ENCODE measurements at regions not wholly inside any gene's neighbourhood (a gene's known extent, or its start where the extent isn't known, plus 50 kb on each side); places are given as distances from the start of the nearest gene placed in this dataset.
A peak's percentile ranks its signal among the peaks of the same experiment; 100 is the strongest.

DNA sequence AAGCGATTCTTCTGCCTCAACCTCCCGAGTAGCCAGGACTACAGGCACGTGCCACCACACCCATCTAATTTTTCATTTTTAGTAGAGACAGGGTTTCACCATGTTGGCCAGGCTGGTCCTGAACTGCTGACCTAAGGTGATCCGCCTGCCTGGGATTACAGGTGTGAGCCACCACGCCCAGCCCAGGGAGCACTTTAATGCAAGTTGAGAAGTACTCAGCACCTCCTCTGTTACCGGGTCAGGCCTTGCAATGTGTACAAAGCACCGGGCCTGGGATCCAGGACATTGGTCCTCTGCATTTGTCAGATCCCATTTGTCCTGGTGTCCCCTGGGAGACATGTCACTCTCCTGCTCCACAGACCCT, 143.6 kb downstream of the TOMM20 start:
- no peaks in the 10 kb centered on the region for H3K27me3 ChIP-seq (ENCODE audit: control insufficient read depth, insufficient read depth, low read length)
- TF ChIP-seq, protein P1, sequence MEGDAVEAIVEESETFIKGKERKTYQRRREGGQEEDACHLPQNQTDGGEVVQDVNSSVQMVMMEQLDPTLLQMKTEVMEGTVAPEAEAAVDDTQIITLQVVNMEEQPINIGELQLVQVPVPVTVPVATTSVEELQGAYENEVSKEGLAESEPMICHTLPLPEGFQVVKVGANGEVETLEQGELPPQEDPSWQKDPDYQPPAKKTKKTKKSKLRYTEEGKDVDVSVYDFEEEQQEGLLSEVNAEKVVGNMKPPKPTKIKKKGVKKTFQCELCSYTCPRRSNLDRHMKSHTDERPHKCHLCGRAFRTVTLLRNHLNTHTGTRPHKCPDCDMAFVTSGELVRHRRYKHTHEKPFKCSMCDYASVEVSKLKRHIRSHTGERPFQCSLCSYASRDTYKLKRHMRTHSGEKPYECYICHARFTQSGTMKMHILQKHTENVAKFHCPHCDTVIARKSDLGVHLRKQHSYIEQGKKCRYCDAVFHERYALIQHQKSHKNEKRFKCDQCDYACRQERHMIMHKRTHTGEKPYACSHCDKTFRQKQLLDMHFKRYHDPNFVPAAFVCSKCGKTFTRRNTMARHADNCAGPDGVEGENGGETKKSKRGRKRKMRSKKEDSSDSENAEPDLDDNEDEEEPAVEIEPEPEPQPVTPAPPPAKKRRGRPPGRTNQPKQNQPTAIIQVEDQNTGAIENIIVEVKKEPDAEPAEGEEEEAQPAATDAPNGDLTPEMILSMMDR (IDR thresholded peaks at IDR 0.05; ENCODE audit: insufficient read depth, low read depth, low read length): no peak
- CTCF ChIA-PET: no interaction called here
- H3K36me3 ChIP-seq (ENCODE audit: control insufficient read depth, insufficient read depth, low read length): no peaks in the 10 kb centered on the region
- no peak overlapping the region for H3K4me3 ChIP-seq (ENCODE audit: low read depth, low read length)
- POLR2A ChIA-PET: no interaction called here
- no peak for DNase-seq (ENCODE audit: low read depth)

GRCh38 chr1:234983564-234984238, 144.9 kb downstream of the TOMM20 start:
- ChIA-PET CTCF (interaction anchor here (1.0 kb wide), 1 partner anchor 100 kb away, joined by 3 read pairs; no protein-coding TSS in a partner anchor), POLR2A (no interaction called here)
- no peak for DNase-seq (ENCODE audit: low read depth)

DNA sequence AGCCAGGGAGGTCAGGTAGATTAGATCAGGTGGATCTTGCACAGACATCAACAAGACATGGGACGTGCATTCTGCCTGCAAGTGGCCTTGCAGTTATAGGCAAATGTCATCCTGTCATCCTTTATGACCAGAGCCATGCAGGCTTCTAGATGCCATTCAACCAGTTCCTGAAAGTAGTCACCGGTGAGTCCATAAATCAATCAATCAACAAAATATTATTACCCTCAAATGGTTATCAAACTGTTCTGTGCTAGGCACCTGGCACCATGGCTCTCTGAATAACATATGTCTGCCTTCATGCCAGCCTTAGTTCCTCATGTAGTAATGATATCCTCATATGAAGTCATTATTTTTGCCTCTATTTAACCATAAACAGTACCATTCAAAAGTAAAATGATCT, 146.9 kb downstream of the TOMM20 start:
- CTCF ChIA-PET: no interaction called here
- POLR2A ChIA-PET: no interaction called here
- TF ChIP-seq, protein P1 (IDR thresholded peaks at IDR 0.05; ENCODE audit: insufficient read depth, low read depth, low read length): no peak

More at GRCh38 chr1:234983564-234984238, 144.9 kb downstream of the TOMM20 start:
- no peak overlapping the region for H3K4me3 ChIP-seq (ENCODE audit: low read depth, low read length)
- no peaks in the 10 kb centered on the region for H3K36me3 ChIP-seq (ENCODE audit: control insufficient read depth, insufficient read depth, low read length)
- TF ChIP-seq, protein P1 (IDR thresholded peaks at IDR 0.05; ENCODE audit: insufficient read depth, low read depth, low read length): no peak
- H3K27me3 ChIP-seq (ENCODE audit: control insufficient read depth, insufficient read depth, low read length): no peaks in the 10 kb centered on the region

GRCh38 chr1:234980645-234981396, 147.8 kb downstream of the TOMM20 start:
- ChIA-PET CTCF (interaction anchor here (0.6 kb wide), 1 partner anchor 259 kb away, joined by 3 read pairs; no protein-coding TSS in a partner anchor), POLR2A (interaction anchor here (0.6 to 1.1 kb wide), 5 partner anchors 10 to 378 kb away, joined by 4 to 7 read pairs (median 4); no protein-coding TSS in a partner anchor)
- H3K27me3 ChIP-seq (ENCODE audit: control insufficient read depth, insufficient read depth, low read length): no peaks in the 10 kb centered on the region
- H3K4me3 ChIP-seq (ENCODE audit: low read depth, low read length): no peak overlapping the region
- H3K36me3 ChIP-seq (ENCODE audit: control insufficient read depth, insufficient read depth, low read length): no peaks in the 10 kb centered on the region
- TF ChIP-seq, protein P1 (IDR thresholded peaks at IDR 0.05; ENCODE audit: insufficient read depth, low read depth, low read length): no peak
- peak; percentile 76 for DNase-seq (ENCODE audit: low read depth)

More for the DNA sequence above, 146.9 kb downstream of the TOMM20 start:
- DNase-seq (ENCODE audit: low read depth): no peak
- Histone ChIP-seq H3K27me3 (ENCODE audit: control insufficient read depth, insufficient read depth, low read length) (no peaks in the 10 kb centered on the region), H3K4me3 (ENCODE audit: low read depth, low read length) (no peak overlapping the region), H3K36me3 (ENCODE audit: control insufficient read depth, insufficient read depth, low read length) (no peaks in the 10 kb centered on the region)

DNA sequence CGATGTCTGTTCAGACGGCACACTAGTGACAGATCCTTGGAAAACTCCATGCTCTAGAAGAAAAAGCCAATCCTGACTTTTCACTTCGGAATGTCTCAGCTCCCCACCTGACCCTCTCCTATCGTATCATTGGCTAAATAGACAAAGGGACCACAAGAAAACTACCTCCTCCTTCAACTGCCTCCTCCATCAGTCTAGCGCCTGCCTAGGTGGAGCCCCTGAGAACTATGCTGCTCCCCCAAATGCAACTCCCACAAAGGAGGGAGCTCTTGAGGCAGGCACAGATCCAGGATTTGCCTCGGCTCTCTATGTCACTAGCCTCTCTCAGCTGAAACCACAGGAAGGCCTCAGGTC, 148.4 kb downstream of the TOMM20 start:
- Histone ChIP-seq H3K36me3 (ENCODE audit: control insufficient read depth, insufficient read depth, low read length) (no peaks in the 10 kb centered on the region), H3K4me3 (ENCODE audit: low read depth, low read length) (no peak overlapping the region), H3K27me3 (ENCODE audit: control insufficient read depth, insufficient read depth, low read length) (no peaks in the 10 kb centered on the region)
- ChIA-PET CTCF (interaction anchor here (0.6 to 1.0 kb wide), 2 partner anchors 259 to 360 kb away, joined by 3 read pairs; no protein-coding TSS in a partner anchor), POLR2A (interaction anchor here (0.6 to 1.1 kb wide), 3 partner anchors 17 to 377 kb away, joined by 4 to 5 read pairs (median 4); no protein-coding TSS in a partner anchor)
- no peak for DNase-seq (ENCODE audit: low read depth)
- TF ChIP-seq, protein P1 (IDR thresholded peaks at IDR 0.05; ENCODE audit: insufficient read depth, low read depth, low read length): no peak

Data from BJ (cell line).